Naive thymus-derived CD8-positive, alpha-beta T cell (primary cell): ENCODE measurements at regions not wholly inside any gene's neighbourhood (a gene's known extent, or its start where the extent isn't known, plus 50 kb on each side); places are given as distances from the start of the nearest gene placed in this dataset.
"Not testable (repeated sequence)": the region's sequence is repeated elsewhere in the genome, so short reads cannot be mapped to it uniquely, and the experiment has no call there.

Experiments
- ATAC-seq, 2 donors: fragments of 150-1000 bp; cut with Tn5 transposase in 1 of 2; sonication (Bioruptor Pico), chemical (Tn5 transposase) in 1 of 2; 1 replicate in 1 of 2; 2 replicates in 1 of 2; pipeline ENCODE4 v1.10.0; 2021; ENCODE audit warnings: mild to moderate bottlenecking in 2 of 2, moderate library complexity in 2 of 2
- POLR2A ChIA-PET: fragments of 350-600 bp; sonication (Branson Sonifier 250); formaldehyde crosslinking; loops from one replicate; lab custom pipeline; 2021; ENCODE audit warnings: antibody characterized with exemption; lab: Charles Lee
- DNase-seq, 10 donors: peaks; one replicate each; pipeline versions ENCODE4 v3.0.0 to v3.0.0-alpha.2; 2020 to 2022
- H3K27ac Mint-ChIP-seq, 10 donors: one replicate each; pipeline ENCODE4 v1.8.0; 2020 to 2022; ENCODE audit warnings: mild to moderate bottlenecking in 10 of 10, mixed read lengths in 10 of 10, moderate library complexity in 4 of 10, inconsistent platforms in 1 of 10
- H3K27me3 Mint-ChIP-seq, 5 donors: one replicate each; pipeline ENCODE4 v1.8.0; 2021 to 2022; ENCODE audit warnings: mixed read lengths in 5 of 5
- H3K36me3 Mint-ChIP-seq, 3 donors: one replicate each; pipeline ENCODE4 v1.8.0; 2020 to 2022; ENCODE audit warnings: mixed read lengths in 3 of 3, mild to moderate bottlenecking in 2 of 3, inconsistent platforms in 1 of 3
- H3K4me1 Mint-ChIP-seq, 4 donors: one replicate each; pipeline ENCODE4 v1.8.0; 2021 to 2022; ENCODE audit warnings: mixed read lengths in 4 of 4
- H3K4me3 Mint-ChIP-seq, 10 donors: one replicate each; pipeline ENCODE4 v1.8.0; 2020 to 2022; ENCODE audit warnings: mild to moderate bottlenecking in 10 of 10, mixed read lengths in 10 of 10, moderate library complexity in 6 of 10, inconsistent platforms in 1 of 10
- H3K9me3 Mint-ChIP-seq, 9 donors: one replicate each; pipeline ENCODE4 v1.8.0; 2020 to 2022; ENCODE audit warnings: mixed read lengths in 9 of 9, mild to moderate bottlenecking in 3 of 9, inconsistent platforms in 1 of 9, moderate library complexity in 1 of 9

GRCh38 chr18:22534706-22535105 is 117.0 kb upstream of the CTAGE1 start:
- ATAC-seq, H3K9me3 Mint-ChIP-seq, H3K27ac Mint-ChIP-seq, H3K36me3 Mint-ChIP-seq, POLR2A ChIA-PET, H3K4me1 Mint-ChIP-seq, H3K27me3 Mint-ChIP-seq, DNase-seq, H3K4me3 Mint-ChIP-seq: not testable (repeated sequence)

GRCh38 chr18:22536558-22536957 is 118.8 kb upstream of the CTAGE1 start:
- POLR2A ChIA-PET = no interaction called here
- Mint-ChIP-seq H3K4me3 (no peak overlapping the region), H3K4me1 (no peaks in the 10 kb centered on the region), H3K36me3 (peaks cover 0 to 6% (median 0%) of the 10 kb centered on the region in 3 donors), H3K9me3 (peaks cover 0 to 7% (median 5%) of the 10 kb centered on the region in 9 donors), H3K27ac (no peak overlapping the region), H3K27me3 (peaks cover 0 to 1% (median 0%) of the 10 kb centered on the region in 5 donors)
- DNase-seq (no peak), ATAC-seq (no peak)

- ATAC-seq (no peak), DNase-seq (no peak)
- no peak overlapping the region for H3K27ac Mint-ChIP-seq
- peaks cover 0 to 5% (median 0%) of the 10 kb centered on the region in 5 donors for H3K27me3 Mint-ChIP-seq
- peaks cover 0 to 9% (median 5%) of the 10 kb centered on the region in 9 donors for H3K9me3 Mint-ChIP-seq
- POLR2A ChIA-PET = no interaction called here
- no peaks in the 10 kb centered on the region for H3K4me1 Mint-ChIP-seq
- no peak overlapping the region for H3K4me3 Mint-ChIP-seq
- H3K36me3 Mint-ChIP-seq = peaks cover 0 to 6% (median 0%) of the 10 kb centered on the region in 3 donors
Observed at GRCh38 chr18:22538426-22538825, 120.7 kb upstream of the CTAGE1 start.

GRCh38 chr18:22539051-22539765 is 121.5 kb upstream of the CTAGE1 start:
- Mint-ChIP-seq H3K27ac (no peak overlapping the region), H3K9me3 (peaks cover 0 to 9% (median 5%) of the 10 kb centered on the region in 9 donors), H3K27me3 (peaks cover 0 to 13% (median under 1%) of the 10 kb centered on the region in 5 donors), H3K36me3 (peaks cover 0 to 6% (median 0%) of the 10 kb centered on the region in 3 donors), H3K4me3 (no peak overlapping the region), H3K4me1 (no peaks in the 10 kb centered on the region)
- DNase-seq (no peak), ATAC-seq (no peak)
- POLR2A ChIA-PET = no interaction called here

GRCh38 chr18:22541232-22541631 is 123.5 kb upstream of the CTAGE1 start:
- Mint-ChIP-seq H3K27ac (no peak overlapping the region), H3K4me3 (no peak overlapping the region), H3K36me3 (peaks cover 0 to 3% (median 0%) of the 10 kb centered on the region in 3 donors), H3K27me3 (peaks cover 0 to 15% (median 2%) of the 10 kb centered on the region in 5 donors), H3K4me1 (no peaks in the 10 kb centered on the region), H3K9me3 (peaks cover 0 to 7% (median under 1%) of the 10 kb centered on the region in 9 donors)
- no peak for DNase-seq
- ATAC-seq = no peak
- POLR2A ChIA-PET = no interaction called here

- Mint-ChIP-seq H3K27ac (no peak overlapping the region), H3K9me3 (peaks cover 0 to 7% (median 0%) of the 10 kb centered on the region in 9 donors), H3K27me3 (peaks cover 0 to 15% (median 2%) of the 10 kb centered on the region in 5 donors), H3K4me1 (no peaks in the 10 kb centered on the region), H3K4me3 (no peak overlapping the region), H3K36me3 (no peaks in the 10 kb centered on the region)
- DNase-seq (no peak), ATAC-seq (no peak)
- POLR2A ChIA-PET = no interaction called here
Observed at GRCh38 chr18:22542406-22542835, 124.7 kb upstream of the CTAGE1 start.

GRCh38 chr18:22543769-22544168 is 126.1 kb upstream of the CTAGE1 start:
- Mint-ChIP-seq H3K27ac (no peak overlapping the region), H3K36me3 (no peaks in the 10 kb centered on the region), H3K9me3 (peaks cover 0 to 7% (median 0%) of the 10 kb centered on the region in 9 donors), H3K4me1 (no peaks in the 10 kb centered on the region), H3K27me3 (peaks cover 0 to 15% (median 2%) of the 10 kb centered on the region in 5 donors), H3K4me3 (no peak overlapping the region)
- DNase-seq (no peak), ATAC-seq (no peak)
- POLR2A ChIA-PET = no interaction called here

- DNase-seq (no peak), ATAC-seq (no peak)
- Mint-ChIP-seq H3K27me3 (peaks cover 0 to 15% (median 2%) of the 10 kb centered on the region in 5 donors), H3K36me3 (no peaks in the 10 kb centered on the region), H3K27ac (no peak overlapping the region), H3K4me1 (no peaks in the 10 kb centered on the region), H3K4me3 (no peak overlapping the region), H3K9me3 (peaks cover 0 to 7% (median 0%) of the 10 kb centered on the region in 9 donors)
- POLR2A ChIA-PET = no interaction called here
Observed at GRCh38 chr18:22544626-22545025, 126.9 kb upstream of the CTAGE1 start.

- Mint-ChIP-seq H3K27me3 (peaks cover 0 to 15% (median 2%) of the 10 kb centered on the region in 5 donors), H3K4me3 (no peak overlapping the region)
- POLR2A ChIA-PET = no interaction called here
Observed at GRCh38 chr18:22545066-22545760, 127.5 kb upstream of the CTAGE1 start.

GRCh38 chr18:22546905-22547570 is 129.3 kb upstream of the CTAGE1 start:
- DNase-seq = no peak
- POLR2A ChIA-PET = no interaction called here
- Mint-ChIP-seq H3K27ac (no peak overlapping the region), H3K9me3 (peaks cover 0 to 3% (median 0%) of the 10 kb centered on the region in 9 donors), H3K27me3 (peaks cover 0 to 15% (median 2%) of the 10 kb centered on the region in 5 donors), H3K4me1 (no peaks in the 10 kb centered on the region), H3K36me3 (no peaks in the 10 kb centered on the region), H3K4me3 (no peak overlapping the region)
- ATAC-seq = no peak

More at GRCh38 chr18:22545066-22545760, 127.5 kb upstream of the CTAGE1 start:
- Mint-ChIP-seq H3K27ac (no peak overlapping the region), H3K36me3 (no peaks in the 10 kb centered on the region), H3K9me3 (peaks cover 0 to 6% (median 0%) of the 10 kb centered on the region in 9 donors), H3K4me1 (no peaks in the 10 kb centered on the region)
- no peak for DNase-seq
- no peak for ATAC-seq

GRCh38 chr18:22547807-22548561 is 130.3 kb upstream of the CTAGE1 start:
- peaks cover 0 to 15% (median 2%) of the 10 kb centered on the region in 5 donors for H3K27me3 Mint-ChIP-seq
- H3K36me3 Mint-ChIP-seq = no peaks in the 10 kb centered on the region
- no peaks in the 10 kb centered on the region for H3K4me1 Mint-ChIP-seq
- ATAC-seq = no peak
- no peak overlapping the region for H3K27ac Mint-ChIP-seq
- no peak for DNase-seq
- no peaks in the 10 kb centered on the region for H3K9me3 Mint-ChIP-seq
- no peak overlapping the region for H3K4me3 Mint-ChIP-seq
- POLR2A ChIA-PET = interaction anchor here (0.7 kb wide), 1 partner anchor 27 kb away, joined by 6 read pairs; no protein-coding TSS in a partner anchor

GRCh38 chr18:22549260-22549937 is 131.7 kb upstream of the CTAGE1 start:
- Mint-ChIP-seq H3K27me3 (peaks cover under 1 to 4% (median 3%) of the 10 kb centered on the region in 5 donors), H3K9me3 (no peaks in the 10 kb centered on the region), H3K27ac (no peak overlapping the region), H3K4me1 (no peaks in the 10 kb centered on the region), H3K36me3 (no peaks in the 10 kb centered on the region), H3K4me3 (no peak overlapping the region)
- ATAC-seq = no peak
- POLR2A ChIA-PET = no interaction called here
- DNase-seq = no peak
